ENCODE measurements at regions not wholly inside any gene's neighbourhood (a gene's known extent, or its start where the extent isn't known, plus 50 kb on each side); places are given as distances from the start of the nearest gene placed in this dataset.
"Not testable (repeated sequence)": the region's sequence is repeated elsewhere in the genome, so short reads cannot be mapped to it uniquely, and the experiment has no call there.

- H3K4me3 ChIP-seq = no peak overlapping the region
These were observed 212.0 kb upstream of the KIF2A start for GRCh38 chr5:62093976-62094375.

GRCh38 chr5:62097361-62097760 is 208.6 kb upstream of the KIF2A start:
- Histone ChIP-seq H3K9me3 (no peaks in the 10 kb centered on the region), H3K4me3 (no peak overlapping the region), H3K36me3 (no peaks in the 10 kb centered on the region), H3K27me3 (no peaks in the 10 kb centered on the region), H3K27ac (no peak overlapping the region), H3K4me1 (no peaks in the 10 kb centered on the region)
- no peak for DNase-seq
- intact Hi-C loops (cut with DNase I; ENCODE audit: low total_unique reads) = no loop called here
- TF ChIP-seq CTCF (IDR thresholded peaks at IDR 0.05) = no peak

More at GRCh38 chr5:62093976-62094375, 212.0 kb upstream of the KIF2A start:
- Histone ChIP-seq H3K27me3 (no peaks in the 10 kb centered on the region), H3K4me1 (no peaks in the 10 kb centered on the region), H3K36me3 (no peaks in the 10 kb centered on the region), H3K9me3 (no peaks in the 10 kb centered on the region), H3K27ac (no peak overlapping the region)
- no peak for DNase-seq
- no peak for TF ChIP-seq CTCF (IDR thresholded peaks at IDR 0.05)
- intact Hi-C loops (cut with DNase I; ENCODE audit: low total_unique reads) = no loop called here

GRCh38 chr5:62100201-62100600 is 205.8 kb upstream of the KIF2A start:
- Histone ChIP-seq H3K4me1 (no peaks in the 10 kb centered on the region), H3K4me3 (no peak overlapping the region), H3K36me3 (no peaks in the 10 kb centered on the region), H3K27me3 (no peaks in the 10 kb centered on the region), H3K27ac (no peak overlapping the region), H3K9me3 (no peaks in the 10 kb centered on the region)
- no peak for TF ChIP-seq CTCF (IDR thresholded peaks at IDR 0.05)
- DNase-seq = no peak
- intact Hi-C loops (cut with DNase I; ENCODE audit: low total_unique reads) = no loop called here

GRCh38 chr5:62103863-62104262 is 202.1 kb upstream of the KIF2A start:
- H3K9me3 ChIP-seq; DNase-seq; H3K27me3 ChIP-seq; intact Hi-C loops (cut with DNase I; ENCODE audit: low total_unique reads); H3K4me3 ChIP-seq; H3K36me3 ChIP-seq; H3K4me1 ChIP-seq; H3K27ac ChIP-seq: not testable (repeated sequence)

GRCh38 chr5:62111428-62111827 is 194.6 kb upstream of the KIF2A start:
- H3K36me3 ChIP-seq = no peaks in the 10 kb centered on the region
- intact Hi-C loops (cut with DNase I; ENCODE audit: low total_unique reads) = no loop called here

GRCh38 chr5:62112689-62113228 is 193.2 kb upstream of the KIF2A start:
- TF ChIP-seq CTCF (IDR thresholded peaks at IDR 0.05) = no peak
- H3K9me3 ChIP-seq = no peaks in the 10 kb centered on the region
- H3K27me3 ChIP-seq = no peaks in the 10 kb centered on the region
- DNase-seq = no peak
- intact Hi-C loops (cut with DNase I; ENCODE audit: low total_unique reads) = no loop called here
- no peak overlapping the region for H3K27ac ChIP-seq
- no peaks in the 10 kb centered on the region for H3K4me1 ChIP-seq
- H3K4me3 ChIP-seq = no peak overlapping the region
- H3K36me3 ChIP-seq = no peaks in the 10 kb centered on the region

More at GRCh38 chr5:62111428-62111827, 194.6 kb upstream of the KIF2A start:
- no peak overlapping the region for H3K4me3 ChIP-seq
- no peaks in the 10 kb centered on the region for H3K27me3 ChIP-seq
- DNase-seq = no peak
- H3K27ac ChIP-seq = no peak overlapping the region
- H3K9me3 ChIP-seq = no peaks in the 10 kb centered on the region
- no peak for TF ChIP-seq CTCF (IDR thresholded peaks at IDR 0.05)
- no peaks in the 10 kb centered on the region for H3K4me1 ChIP-seq
